ENCODE measurements at regions not wholly inside any gene's neighbourhood (a gene's known extent, or its start where the extent isn't known, plus 50 kb on each side); places are given as distances from the start of the nearest gene placed in this dataset.

DNA sequence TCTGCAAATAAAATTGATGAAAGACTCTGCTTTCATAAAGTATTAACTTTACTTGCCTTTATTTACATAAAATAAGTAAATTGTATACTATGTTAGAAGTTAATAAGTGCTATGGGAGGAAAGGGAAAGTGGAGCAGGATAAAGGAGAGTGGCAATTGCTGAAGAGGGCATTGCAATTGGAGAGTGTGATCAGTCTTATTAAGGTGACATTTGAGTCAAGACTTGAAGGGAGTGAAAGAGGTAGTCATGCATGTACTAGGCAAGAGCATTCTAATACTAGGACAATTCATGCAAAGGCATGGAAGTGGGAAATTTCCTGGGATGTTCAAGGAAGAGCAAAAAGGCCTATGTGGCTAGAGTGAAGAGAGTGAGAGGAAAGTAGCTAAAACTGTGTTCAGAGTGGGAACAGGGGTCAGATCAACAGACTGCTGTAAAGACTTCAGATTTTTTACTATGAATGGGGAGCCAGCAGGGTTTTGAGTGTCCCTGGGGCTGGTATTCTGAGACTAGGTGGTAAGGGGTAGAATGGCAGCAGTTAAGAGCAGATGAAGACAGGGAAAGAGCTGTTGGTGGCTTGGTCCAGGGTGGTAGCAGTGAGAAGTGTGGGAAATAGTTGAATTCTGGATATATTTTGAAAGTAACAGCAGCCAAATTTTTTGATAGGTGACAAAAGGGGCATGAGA is 182.3 kb upstream of the RIOK2 start:
- TF ChIP-seq POLR2AphosphoS5 (IDR thresholded peaks at IDR 0.05; ENCODE audit: low read depth, low read length) (no peak), POLR2A (IDR thresholded peaks at IDR 0.05; ENCODE audit: low read depth, low read length) (no peak)

All from GM12892 (cell line).